Kidney tubule cell (primary cell): ENCODE measurements at regions not wholly inside any gene's neighbourhood (a gene's known extent, or its start where the extent isn't known, plus 50 kb on each side); places are given as distances from the start of the nearest gene placed in this dataset.

Experiments used
- DNase-seq: peaks from one replicate; pipeline ENCODE4 v3.0.0-alpha.2; 2018; ENCODE audit warnings: low spot score

DNA sequence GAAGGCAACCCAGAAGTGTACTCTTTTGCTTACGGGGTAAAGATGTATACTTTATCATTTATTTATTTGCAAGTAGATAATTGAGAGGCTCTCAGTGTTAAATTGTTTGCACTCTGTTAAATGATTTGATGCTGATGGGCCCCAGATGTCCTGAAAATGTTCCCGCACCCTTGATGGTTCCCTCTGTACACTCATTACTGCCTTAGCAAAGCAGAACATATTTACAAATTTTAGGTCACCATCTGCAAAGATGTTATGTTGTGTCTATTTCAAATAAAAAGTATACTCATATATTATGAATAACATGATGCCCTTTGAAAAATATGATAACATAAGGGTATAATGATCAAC is 240.5 kb upstream of the SNX7 start:
- DNase-seq: no peak

DNA sequence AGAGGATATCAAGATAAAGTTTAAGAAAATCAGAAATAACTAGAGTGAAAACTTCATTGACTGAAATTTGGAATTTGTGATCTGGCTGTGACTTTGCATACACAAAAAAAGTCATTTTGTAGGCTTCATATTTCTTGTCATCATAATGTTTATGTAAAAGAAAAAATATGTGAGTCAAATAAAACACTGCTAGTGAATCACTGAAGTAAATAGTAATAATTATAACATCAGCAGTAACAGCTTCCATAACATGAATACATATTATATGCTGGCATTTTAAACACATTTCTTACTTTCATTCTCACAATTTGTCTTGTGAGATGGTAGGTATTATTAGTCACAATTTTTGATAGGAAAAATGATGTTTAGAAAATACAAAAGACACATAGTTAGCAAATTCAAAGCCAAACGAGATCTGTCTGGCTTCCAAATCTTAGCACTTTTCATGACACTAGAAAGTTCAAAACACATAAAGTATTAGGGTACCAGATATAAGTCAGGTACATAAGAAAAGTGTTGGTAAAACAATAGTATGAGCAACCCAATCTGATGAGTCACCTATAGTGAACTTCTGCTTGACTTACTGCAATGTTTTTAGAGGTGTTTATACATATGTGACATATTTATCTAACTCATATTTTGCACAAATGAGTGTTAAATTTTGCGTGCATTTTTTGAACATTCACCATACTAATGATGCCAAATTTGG is 241.0 kb upstream of the SNX7 start:
- DNase-seq: peak; percentile 7

DNA sequence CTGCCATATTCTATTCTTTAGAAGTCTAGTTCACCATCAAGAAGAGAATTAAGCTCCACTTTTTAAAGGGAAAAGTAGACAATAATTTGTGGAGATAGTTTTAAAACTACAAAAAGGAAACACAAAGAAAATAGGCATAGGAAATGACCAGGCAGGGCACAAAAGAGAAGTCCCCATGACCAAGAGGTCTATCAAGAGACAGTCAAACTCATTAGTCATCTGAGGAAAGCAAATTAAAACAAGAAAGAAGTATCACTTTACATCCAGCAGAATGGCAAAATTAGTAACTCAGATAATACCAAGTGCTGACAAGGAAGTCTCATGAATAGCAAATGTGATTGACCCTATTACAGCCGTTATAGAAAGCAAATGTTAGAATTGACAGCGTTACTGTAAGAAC is 243.7 kb upstream of the SNX7 start:
- DNase-seq: peak; percentile 23

DNA sequence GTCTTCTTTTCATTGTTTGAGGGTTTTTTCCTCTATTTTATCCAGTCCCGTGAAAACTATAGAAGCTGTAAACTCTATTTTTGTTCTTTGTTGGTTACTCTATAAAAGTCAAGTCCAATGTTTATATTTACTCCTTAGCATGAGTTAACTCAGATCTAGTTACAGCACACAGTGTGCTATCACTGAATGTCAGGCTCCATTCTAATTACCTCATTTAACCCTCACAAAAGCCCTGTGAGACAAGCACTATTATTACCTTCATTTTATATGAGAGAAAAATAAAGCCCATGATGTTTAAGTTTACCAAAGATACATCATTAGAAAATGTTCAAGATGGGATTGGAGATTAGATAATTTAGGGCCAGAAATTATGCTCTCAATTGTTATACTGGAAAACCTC is 251.4 kb upstream of the SNX7 start:
- DNase-seq: no peak

DNA sequence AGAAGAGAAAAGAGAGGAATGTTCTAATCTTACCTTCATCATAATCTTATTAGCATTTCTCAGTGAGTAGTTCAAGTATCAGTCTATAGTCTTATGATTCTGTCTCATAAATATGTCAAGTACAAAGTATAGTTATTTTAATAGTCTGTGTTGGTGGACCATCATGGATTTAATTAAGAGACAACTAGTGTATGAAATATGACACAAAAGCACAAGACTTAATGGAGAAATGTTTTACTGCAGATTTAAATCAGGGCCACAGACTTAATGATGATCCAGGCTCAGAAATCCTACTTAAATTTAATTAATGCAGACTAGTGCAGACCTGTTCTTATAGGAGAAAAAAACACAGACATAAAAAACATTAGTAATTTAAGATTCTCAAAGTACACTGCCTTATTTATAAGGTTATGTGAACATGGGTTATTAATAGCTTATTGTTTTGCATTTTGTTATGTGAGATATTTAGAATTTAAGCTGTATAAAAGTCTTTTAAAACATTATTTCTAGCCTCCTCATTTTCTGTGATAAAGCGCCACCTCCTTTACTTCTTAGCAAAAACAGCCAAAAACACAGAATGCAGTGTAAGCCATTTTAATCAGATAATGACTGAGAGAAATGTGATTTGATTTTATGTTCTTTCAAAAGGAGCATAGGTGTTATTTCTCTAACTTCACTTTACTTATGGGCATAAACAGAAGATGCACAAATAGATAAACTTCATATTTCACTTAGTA is 255.0 kb upstream of the SNX7 start:
- no peak for DNase-seq

DNA sequence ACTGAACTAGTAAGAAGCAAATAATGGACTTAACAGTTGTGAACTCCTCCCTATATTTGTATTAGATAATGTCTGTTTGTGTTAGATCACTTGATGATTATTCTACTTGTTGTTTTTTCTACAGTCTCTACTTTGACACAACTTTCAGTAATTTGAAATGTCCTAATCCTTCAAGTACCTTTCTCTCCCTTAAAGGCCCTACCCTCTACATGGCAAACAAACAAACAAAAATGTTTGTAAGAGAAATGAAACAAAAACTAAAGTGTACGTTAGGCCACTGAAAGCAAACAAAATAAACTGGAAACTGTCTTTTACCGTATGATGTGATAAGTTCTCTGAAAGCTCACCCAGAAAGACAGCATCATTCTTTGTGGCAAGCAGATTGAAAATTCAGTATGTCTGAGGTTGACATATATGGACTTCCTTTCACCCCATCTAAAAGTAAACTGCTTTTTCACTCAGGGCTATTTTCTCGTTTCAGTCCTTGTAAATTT is 255.9 kb upstream of the SNX7 start:
- DNase-seq: no peak

DNA sequence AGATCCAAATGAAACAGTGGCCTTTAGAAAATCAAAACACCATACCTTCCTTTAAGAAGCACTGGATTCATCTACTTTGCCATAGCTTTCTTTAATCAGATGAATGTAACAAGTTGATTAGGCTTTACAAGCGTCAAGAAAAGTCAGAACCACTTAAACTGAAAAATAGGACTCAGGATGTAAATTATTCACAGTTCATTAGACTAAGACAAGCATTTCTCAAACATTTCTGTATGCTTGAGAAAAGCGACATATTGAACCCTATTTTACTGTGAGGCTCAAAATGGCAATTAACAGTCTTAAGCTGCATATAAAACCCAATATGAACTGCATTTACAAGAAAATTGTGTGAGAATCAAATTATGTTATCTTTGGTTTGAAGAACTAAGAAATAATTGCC is 256.7 kb upstream of the SNX7 start:
- DNase-seq: no peak

DNA sequence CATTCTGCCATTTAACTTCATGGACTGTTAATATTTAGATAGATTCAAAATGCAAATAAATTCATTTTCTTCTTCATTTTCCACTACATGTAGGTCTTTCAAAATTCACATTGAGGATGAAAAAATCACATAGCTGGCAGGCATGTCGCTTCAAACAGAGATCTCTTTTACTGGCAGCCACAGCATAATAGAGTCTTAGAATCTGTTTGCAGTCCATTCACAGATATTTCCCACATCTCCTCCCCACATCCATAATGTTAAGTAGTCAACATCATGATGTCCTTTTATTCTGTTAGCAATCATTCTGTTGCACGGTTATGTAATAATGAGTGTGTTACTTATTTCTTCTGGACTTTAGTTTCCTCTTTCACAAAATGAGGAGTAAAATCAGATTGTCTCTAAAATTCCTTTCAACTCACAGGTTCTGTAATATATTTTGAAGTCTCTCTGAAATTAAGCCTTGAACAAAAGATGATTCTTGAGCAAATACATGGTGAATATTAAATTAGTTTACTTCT is 257.5 kb upstream of the SNX7 start:
- no peak for DNase-seq

DNA sequence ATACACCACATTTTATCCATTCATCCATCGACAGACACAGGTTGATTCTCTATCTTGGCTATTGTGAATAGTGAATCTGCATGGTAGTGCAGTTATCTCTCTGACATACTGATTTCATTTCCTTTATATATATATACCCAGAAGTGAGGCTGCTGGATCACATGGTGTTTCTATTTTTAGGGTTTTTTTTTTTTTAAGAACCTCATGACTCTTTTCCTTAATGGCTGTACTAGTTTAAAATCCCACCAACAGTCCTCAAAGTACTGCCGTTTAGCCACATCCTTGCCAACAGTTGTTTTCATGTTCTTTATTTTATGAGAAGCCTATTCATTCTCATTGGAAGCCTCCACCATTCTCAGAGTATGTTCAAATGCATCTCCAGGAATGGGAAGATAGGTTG is 258.7 kb upstream of the SNX7 start:
- DNase-seq: no peak

DNA sequence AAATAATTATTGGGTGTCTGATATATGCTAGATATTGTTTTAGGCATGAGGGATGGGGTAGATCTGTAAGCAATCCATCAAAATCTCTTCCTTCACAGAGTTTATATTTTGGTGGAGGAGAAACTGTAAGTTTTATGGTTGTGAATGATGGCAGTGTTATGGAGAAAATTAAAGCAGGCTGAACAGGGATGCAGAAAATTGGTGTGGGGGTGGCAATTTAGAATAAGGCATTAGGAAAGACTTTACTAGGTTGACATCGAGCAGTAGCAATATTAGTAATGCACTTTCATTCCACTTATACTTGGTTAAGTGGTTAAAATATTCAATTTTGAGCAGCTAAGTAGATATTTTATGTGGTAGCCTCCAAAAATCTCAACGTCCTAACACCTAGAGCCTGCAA is 261.1 kb upstream of the SNX7 start:
- DNase-seq: no peak

DNA sequence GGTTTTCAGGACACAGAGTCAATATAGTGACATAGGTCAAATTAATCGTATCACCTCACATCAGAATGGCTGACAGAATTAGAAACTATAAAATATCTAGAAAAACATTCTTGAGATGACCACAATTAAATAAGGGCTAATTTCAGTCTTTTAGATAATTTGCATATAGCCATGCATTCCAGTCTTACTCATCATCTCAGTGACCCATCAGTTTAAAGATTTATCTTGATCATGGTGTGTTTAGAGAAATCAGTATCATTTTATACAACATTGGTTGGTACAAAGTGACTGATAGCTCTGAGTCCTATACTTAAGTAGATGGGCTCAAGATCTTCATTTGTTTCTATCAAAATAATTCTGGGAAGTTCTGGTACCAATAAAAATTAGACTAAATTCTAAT is 262.3 kb upstream of the SNX7 start:
- DNase-seq: no peak

DNA sequence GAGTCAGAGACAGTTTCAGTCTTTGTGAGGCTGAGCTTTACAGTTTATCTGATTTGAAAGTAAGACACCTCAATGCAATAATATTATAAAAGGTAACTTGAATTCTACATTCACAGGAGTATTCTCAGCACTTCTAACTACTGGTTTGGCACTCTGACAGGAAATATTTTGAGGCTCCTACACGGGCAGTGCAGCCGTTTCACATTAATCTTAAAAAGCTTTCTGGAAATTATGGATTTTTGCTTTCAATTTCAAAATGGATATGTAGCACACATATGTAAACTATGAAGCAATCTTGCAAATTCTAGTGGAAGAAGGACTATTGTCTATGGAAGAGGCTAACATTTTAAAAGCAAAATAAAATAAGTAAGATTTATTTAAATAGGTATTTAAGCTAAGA is 262.9 kb upstream of the SNX7 start:
- no peak for DNase-seq

DNA sequence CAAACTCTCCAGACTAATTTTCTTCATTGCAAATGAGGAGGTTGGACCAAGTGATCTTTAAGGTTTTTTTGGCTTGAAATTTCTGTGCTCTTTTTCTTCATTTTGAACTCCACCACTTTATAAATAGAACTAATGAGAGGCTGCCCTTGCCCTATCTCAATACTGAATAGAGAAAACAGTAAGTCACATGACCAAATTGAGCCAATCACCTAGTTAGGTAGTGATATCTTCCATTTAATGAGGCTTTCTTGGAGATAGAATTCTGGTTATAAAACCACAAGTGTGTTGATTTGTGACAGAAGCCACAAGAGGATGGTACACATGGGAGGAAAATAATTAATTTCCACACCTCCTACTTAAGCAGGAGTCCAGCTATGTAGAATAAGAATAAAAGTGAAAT is 263.4 kb upstream of the SNX7 start:
- DNase-seq: no peak

DNA sequence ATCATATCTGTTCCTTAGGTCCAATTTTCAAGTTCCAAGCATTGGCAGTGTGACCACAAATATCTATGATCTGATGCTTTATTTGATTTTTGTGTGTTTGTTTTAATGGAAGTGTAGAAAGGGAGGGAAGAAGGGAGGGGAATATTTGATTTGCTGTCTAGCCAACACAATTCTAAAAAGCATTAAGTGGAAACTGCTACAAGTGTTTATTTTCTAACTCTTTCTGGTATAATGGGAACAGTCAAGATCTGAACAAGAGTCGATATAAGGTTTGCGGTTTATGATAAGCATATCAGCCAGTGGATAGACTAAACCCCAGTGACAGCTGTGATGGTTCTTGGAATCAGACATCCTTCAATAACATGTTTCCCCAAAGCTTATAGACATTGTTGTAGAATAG is 267.8 kb upstream of the SNX7 start:
- no peak for DNase-seq

DNA sequence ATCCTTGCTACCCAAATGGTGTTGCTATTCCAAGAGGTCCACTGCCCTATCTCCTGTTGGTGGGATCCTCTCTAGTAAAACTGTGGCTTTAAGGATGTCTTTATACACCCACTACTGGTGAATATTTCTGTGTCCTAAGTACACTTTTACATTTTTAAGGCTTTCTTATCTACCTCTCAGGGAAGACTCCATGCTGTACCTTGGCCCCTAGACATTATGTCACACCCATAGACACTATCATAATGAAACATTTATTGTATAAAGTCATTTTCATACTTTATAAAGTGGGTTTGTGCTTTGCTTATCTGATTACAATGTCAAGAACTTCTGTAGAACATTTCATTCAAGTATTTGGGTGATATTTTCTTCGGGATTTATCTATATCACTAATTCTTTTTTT is 270.3 kb upstream of the SNX7 start:
- DNase-seq: no peak

DNA sequence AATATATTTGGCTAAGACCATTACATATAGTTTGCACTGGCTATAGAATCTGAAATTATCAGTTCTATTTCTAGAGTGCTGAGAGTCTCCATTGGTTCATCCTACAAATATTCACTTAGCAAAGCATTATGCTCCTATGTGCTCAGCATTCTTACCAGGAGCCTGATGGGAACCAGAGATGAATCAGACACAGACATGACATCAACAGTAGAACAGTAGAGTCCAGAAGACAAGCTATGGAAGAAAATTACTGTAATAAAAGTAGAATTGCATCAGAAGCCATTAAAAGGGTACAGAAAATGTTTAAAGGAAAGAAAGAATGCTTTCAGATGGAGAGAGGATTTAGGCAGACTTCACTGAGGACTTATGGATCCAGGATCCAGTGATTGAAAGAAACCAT is 271.7 kb upstream of the SNX7 start:
- peak; percentile 78 for DNase-seq

DNA sequence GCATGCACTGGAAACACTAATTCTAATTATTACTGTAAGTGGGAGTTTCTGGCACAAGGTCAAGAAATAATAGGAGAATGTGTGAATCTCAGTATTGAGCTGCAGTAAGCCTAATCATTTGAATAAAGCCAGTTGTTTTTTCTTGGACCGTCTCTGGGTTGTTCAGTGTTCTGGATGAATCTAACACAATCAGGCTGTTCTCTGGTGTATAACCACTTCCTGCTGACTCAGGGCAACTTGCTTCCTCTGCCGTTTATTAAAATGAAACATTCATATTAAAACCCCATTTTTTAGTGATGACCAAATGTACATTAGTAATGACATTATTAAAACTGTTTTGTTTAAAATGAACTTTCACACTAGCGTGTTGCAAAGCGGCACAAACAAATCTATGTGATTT is 273.1 kb upstream of the SNX7 start:
- DNase-seq: peak; percentile 67

DNA sequence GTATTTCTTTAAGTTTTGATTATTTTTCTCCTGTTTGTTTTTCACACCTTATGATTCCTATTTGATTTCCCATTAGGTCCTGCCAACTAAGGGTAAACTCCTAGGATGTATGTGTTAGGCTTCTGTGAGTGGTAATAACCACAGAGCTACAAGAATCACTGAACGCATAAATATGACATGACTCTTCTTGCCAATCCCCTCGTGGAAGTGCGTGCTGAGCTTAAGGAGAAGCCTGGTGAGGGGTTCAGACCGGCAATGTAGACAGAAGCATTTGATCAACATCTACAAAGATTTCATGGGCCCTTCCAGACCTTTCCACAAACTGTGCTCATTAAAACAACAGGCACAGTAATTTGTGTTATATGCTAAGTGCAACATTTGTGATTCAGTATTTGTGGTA is 273.8 kb upstream of the SNX7 start:
- DNase-seq: no peak

DNA sequence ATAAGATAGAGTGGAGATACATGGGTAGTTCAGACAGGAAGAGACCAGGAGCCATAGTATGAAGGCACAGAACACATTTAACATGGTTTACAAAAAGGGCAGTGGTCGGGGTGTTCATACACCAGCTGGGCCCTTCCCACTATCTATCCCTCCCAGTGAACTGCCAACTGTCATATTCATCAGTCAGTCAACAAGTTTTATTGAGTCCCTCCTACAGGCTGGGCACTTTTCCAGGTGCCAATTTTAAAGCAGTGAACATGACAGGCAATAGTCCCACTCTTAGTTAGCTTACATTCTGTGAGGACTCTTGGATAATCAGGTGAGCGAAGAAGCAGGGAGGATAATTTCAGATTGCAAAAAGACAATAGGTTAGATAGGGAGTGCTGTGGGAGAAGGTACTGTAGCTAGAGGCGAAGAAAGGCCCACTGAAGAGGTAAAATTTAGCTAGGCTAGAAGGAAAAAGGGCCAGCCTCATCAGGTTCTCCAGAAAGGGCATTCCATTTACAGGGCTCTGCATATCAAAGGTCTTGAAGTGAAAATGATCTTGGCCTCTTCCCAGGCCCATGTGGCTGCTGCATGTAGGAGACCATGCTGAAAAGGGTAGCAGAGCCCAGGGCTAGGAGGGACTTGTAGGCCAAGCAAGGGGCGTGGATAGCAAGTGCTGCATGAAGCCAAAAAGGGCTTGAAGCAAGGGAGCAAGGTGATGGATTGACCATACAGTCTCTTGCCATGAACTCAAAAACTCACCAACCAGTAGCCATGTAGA is 274.7 kb upstream of the SNX7 start:
- DNase-seq: no peak

DNA sequence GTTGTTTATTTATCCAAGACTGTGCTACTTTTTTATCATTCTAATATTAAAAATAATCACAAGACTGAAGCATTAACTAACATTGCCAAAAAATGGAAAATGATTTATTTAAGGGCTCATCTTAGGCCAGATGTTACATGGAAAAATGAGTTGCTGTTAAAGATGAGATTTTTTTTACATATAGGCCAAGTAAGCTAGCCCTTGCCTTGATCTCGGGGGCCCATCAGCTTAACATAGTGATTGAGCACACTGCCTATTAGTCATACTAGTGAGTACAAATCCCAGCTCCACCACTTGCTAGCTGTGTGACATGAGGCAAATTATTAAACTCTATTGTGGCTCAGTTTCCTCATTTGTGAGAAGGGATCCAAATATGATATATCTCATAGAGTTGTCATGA is 275.9 kb upstream of the SNX7 start:
- peak; percentile 12 for DNase-seq

DNA sequence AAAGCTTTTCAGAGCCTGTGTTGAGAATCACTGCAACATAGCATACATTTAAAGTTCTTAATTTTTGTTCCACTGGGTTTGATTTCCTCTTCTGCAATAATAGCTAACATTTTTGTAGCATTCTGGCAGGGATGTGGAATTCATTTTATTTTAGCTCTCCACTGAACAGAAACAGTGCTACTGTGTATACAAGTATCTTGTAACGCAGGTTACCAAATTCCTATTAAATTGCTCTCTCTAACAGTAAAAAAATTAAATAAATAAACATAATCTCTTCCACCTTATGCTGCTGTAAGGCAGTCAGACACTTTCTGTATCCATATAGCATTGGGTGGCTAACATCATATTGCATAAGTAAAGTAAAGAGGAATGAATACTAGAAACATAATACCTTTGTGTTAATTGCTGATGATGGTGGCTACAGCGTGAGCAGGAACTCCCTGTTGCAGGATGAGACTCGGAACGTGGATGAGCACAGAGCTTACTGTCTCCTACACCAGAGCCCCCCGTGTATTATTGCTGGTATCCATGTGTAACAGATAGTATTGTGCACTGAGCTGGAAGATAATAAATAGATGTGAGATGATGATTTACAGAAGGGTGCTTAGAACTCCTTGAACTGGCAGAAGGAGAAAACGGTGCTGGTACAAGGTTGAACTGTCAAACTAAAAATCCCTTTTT is 276.9 kb upstream of the SNX7 start:
- peak; percentile 8 for DNase-seq

DNA sequence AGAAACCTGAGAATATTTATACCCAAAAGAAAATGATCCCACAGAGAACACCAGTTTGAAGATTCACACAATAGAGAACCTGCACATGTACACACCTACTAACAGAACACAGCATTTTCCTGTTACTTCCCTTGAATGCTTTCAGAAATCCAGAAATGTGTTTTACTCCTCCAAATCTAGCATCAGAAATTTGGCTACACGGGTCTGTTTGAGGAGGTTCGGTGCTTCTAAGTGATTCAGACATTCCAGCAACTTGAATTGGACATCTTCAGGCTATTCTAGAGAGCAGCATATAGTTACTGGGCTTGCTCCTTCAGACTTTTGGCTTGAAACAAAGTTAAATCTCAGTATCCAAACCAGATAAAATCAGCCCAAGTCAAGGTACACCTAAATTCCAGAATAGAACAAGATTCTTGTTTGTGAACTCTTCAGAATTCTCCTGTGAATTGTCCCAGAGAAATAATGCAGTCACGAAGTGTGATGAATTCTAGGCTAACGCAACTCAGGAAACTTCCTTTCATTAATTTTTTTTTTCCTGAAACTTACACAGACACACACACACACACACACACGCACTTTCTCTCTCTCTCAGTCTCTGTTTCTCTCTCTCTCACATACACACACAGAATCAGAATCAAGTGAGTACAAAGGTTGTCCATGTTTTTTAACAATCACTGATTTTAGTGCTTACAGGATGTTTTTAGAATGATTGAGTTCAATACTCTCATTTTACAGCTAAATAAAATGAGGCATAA is 278.4 kb upstream of the SNX7 start:
- no peak for DNase-seq
